ENCODE measurements at regions not wholly inside any gene's neighbourhood (a gene's known extent, or its start where the extent isn't known, plus 50 kb on each side); places are given as distances from the start of the nearest gene placed in this dataset.
"Not testable (repeated sequence)": the region's sequence is repeated elsewhere in the genome, so short reads cannot be mapped to it uniquely, and the experiment has no call there.

DNA sequence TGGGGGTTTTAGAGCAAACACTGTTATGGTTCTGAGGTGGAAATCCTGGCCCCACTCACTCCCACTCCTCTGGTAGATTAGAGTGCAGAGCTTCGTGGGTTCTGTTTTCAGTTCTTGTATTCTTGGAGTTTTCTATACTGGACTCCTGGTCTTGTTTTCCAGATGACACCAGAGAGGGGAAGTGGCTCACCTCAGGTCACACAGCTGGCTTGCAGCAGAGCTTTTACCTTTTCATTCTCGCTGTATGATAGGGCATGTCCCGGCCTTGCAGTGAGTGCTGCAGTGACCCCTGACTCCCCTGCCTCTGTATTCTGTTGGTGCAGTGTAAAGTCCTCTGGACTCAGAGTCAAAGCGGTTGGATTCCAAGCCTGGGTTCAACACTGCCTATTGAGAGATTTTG is 148.9 kb upstream of the MEX3C start:
- DNase-seq (ENCODE audit: low spot score in 2 of 2) = no peak
- peaks cover 0 to 3% of the 10 kb centered on the region in 2 donors for H3K9me3 ChIP-seq
- intact Hi-C loops (cut with DNase I) = no loop called here
- H3K4me3 ChIP-seq = no peak overlapping the region
- no peak overlapping the region for H3K27ac ChIP-seq
- no peaks in the 10 kb centered on the region for H3K4me1 ChIP-seq
- H3K27me3 ChIP-seq = no peaks in the 10 kb centered on the region
- TF ChIP-seq, protein P1, sequence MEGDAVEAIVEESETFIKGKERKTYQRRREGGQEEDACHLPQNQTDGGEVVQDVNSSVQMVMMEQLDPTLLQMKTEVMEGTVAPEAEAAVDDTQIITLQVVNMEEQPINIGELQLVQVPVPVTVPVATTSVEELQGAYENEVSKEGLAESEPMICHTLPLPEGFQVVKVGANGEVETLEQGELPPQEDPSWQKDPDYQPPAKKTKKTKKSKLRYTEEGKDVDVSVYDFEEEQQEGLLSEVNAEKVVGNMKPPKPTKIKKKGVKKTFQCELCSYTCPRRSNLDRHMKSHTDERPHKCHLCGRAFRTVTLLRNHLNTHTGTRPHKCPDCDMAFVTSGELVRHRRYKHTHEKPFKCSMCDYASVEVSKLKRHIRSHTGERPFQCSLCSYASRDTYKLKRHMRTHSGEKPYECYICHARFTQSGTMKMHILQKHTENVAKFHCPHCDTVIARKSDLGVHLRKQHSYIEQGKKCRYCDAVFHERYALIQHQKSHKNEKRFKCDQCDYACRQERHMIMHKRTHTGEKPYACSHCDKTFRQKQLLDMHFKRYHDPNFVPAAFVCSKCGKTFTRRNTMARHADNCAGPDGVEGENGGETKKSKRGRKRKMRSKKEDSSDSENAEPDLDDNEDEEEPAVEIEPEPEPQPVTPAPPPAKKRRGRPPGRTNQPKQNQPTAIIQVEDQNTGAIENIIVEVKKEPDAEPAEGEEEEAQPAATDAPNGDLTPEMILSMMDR (IDR thresholded peaks at IDR 0.05) = no peak
- no peaks in the 10 kb centered on the region for H3K36me3 ChIP-seq

DNA sequence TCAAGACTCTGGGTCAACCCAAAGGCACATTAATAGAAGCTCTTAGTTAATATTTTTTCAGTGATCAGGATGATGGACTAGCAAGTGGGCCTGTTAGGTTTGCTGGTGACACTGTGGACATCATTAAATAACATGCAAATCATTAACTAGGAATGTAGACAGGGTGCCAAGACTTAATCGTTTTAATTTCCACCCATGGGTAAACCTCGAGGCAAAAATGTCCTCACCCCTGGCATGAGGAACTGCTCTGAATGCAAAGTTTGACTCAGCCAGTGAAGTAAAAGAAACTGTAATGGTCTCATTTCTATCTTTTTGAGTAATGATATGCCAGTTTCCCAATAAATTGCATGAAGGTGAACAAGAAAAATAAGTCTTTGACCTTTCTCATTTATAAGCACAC is 152.6 kb upstream of the MEX3C start:
- Histone ChIP-seq H3K36me3 (no peaks in the 10 kb centered on the region), H3K4me3 (no peak overlapping the region), H3K4me1 (no peaks in the 10 kb centered on the region), H3K27me3 (no peaks in the 10 kb centered on the region), H3K9me3 (no peaks in the 10 kb centered on the region), H3K27ac (no peak overlapping the region)
- TF ChIP-seq, protein P1 (IDR thresholded peaks at IDR 0.05) = no peak
- intact Hi-C loops (cut with DNase I) = no loop called here
- no peak for DNase-seq (ENCODE audit: low spot score in 2 of 2)

DNA sequence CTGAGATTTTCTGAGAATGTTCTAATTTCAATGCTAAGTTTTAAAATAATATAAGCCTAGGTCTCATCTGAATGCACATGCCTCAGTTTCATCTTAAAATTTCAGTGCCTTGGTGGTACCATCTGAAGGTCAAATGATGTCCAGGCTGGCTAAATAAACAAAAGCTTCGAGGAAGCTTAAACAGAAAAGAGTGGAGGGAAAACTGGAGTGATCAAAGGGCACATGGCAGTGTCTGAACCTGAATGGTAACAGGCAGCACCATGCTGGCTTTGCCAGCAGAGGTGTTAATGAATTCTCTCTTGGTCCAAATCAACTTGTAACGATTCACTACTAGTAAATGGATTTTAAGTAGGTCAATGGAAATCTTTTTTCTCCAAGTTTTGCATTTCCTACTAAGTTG is 158.4 kb upstream of the MEX3C start:
- Histone ChIP-seq H3K4me1 (no peaks in the 10 kb centered on the region), H3K36me3 (no peaks in the 10 kb centered on the region), H3K4me3 (no peak overlapping the region), H3K27me3 (no peaks in the 10 kb centered on the region), H3K27ac (no peak overlapping the region), H3K9me3 (no peaks in the 10 kb centered on the region)
- TF ChIP-seq, protein P1 (IDR thresholded peaks at IDR 0.05) = no peak
- intact Hi-C loops (cut with DNase I) = loop anchor here (5.0 kb wide), 1 partner anchor 531 kb away; no protein-coding TSS in a partner anchor
- DNase-seq (ENCODE audit: low spot score in 2 of 2) = no peak

DNA sequence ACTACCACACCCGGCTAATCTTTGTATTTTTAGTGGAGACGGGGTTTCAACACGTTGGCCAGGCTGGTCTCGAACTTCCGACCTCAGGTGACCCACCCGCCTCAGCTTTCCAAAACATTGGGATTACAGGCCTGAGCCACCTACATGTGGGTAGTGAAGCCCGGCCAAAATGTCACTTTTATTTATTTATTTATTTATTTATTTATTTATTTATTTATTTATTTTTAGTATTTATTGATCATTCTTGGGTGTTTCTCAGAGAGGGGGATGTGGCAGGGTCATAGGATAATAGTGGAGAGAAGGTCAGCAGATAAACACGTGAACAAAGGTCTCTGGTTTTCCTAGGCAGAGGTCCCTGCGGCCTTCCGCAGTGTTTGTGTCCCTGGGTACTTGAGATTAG is 162.8 kb upstream of the MEX3C start:
- H3K9me3 ChIP-seq; H3K27ac ChIP-seq; H3K27me3 ChIP-seq; intact Hi-C loops (cut with DNase I); H3K36me3 ChIP-seq; DNase-seq (ENCODE audit: low spot score in 2 of 2); H3K4me1 ChIP-seq; H3K4me3 ChIP-seq: not testable (repeated sequence)

DNA sequence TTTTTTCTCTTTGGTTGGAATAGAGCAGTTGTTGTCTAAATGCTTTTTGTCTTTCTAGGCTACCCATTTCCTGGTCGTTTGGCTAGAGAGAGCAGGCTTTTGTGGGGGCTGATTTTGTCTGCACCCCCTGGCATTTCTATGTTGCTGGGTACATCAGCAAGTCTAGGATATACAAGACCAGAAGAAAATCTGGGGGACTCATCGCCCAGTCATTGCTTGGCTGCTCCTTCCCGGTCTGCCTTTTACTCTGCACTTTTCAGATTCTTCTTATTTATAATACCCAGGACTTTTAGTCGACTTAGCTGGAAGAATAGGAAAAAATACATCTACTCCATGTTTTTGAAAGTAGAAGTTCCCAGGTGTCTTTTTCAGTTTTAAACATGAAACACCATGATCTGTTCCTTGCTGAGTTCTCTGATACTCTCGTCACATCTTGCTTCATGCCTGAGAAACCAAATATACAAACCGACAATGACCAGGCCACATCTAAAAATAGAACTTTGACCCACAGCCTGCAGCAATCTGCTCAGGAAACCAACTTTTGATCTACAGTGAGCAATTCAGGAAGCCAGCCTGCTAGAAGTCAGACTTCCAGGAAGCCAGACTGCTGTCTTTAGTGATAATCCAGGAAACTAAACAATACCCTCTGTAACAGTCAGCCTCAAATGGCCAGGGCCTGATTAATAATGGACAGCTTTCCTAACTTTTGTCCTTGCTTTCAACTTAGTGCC is 163.8 kb upstream of the MEX3C start:
- intact Hi-C loops (cut with DNase I) = no loop called here
- DNase-seq (ENCODE audit: low spot score in 2 of 2) = no peak
- TF ChIP-seq, protein P1 (IDR thresholded peaks at IDR 0.05) = no peak
- no peaks in the 10 kb centered on the region for H3K4me1 ChIP-seq
- no peaks in the 10 kb centered on the region for H3K9me3 ChIP-seq
- H3K36me3 ChIP-seq = no peaks in the 10 kb centered on the region
- H3K27ac ChIP-seq = no peak overlapping the region
- no peaks in the 10 kb centered on the region for H3K27me3 ChIP-seq
- no peak overlapping the region for H3K4me3 ChIP-seq

DNA sequence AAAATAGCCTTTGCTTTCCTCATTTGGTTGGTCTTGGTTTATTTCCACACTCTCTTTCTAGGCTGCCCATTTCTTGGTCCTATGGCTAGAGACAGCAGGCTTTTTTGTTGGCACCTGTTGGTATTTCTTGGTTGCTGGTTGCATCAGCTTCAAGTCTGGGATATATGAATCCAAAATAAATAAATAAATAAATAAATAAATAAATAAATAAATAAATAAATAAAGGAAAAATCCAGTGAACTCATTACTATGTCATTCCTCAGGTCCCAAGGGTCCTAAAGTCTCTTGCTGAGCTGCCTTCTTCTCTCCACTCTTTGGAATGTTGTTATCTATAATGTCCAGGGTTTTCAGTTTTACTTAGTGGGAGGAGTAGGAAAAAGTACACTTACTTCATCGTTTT is 165.9 kb upstream of the MEX3C start:
- TF ChIP-seq, protein P1 (IDR thresholded peaks at IDR 0.05) = no peak
- Histone ChIP-seq H3K36me3 (no peaks in the 10 kb centered on the region), H3K9me3 (no peaks in the 10 kb centered on the region), H3K4me3 (no peak overlapping the region), H3K27ac (no peak overlapping the region), H3K27me3 (no peaks in the 10 kb centered on the region), H3K4me1 (no peaks in the 10 kb centered on the region)
- DNase-seq (ENCODE audit: low spot score in 2 of 2) = no peak
- intact Hi-C loops (cut with DNase I) = no loop called here

All from ascending aorta (tissue), 2 donors.